ENCODE measurements at regions not wholly inside any gene's neighbourhood (a gene's known extent, or its start where the extent isn't known, plus 50 kb on each side); places are given as distances from the start of the nearest gene placed in this dataset.
A peak's percentile ranks its signal among the peaks of the same experiment; 100 is the strongest.

DNA sequence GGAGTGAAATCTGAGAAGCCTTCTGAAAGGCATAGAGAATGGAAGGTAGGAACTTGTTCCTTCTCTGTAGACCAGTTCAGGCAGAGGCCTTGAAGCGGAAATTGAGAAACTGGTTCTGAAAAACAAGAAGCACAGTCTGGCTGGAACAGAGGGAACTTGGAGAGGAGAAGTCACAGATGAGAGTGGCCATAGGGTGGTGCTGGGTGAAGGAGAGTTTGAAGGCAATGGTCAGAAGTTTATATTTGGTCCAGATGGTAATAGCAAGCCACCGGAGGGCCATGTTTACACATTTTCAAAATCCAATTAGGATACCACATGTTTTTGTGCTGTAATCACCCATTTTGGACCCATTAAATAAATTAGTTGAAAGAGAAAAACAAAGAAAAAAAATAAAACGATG is 692.5 kb downstream of the INHBA start:
- Histone ChIP-seq H3K9me3 (replicated peaks; ENCODE audit: control insufficient read depth, low read depth, low read length) (no peaks in the 10 kb centered on the region), H3K4me3 (ENCODE audit: low read length) (no peak overlapping the region), H3K36me3 (ENCODE audit: control insufficient read depth, insufficient read depth, low read length) (no peaks in the 10 kb centered on the region), H3K4me1 (ENCODE audit: control insufficient read depth, insufficient read depth, low read length) (peaks cover 12% of the 10 kb centered on the region), H3K27me3 (ENCODE audit: control insufficient read depth, insufficient read depth, low read length) (no peaks in the 10 kb centered on the region), H3K27ac (ENCODE audit: low read length) (no peak overlapping the region)
- WGBS (ENCODE audit: insufficient coverage) = 87% methylated on average over 1 of the region's 3 CpGs
- peak; percentile 60 for DNase-seq

DNA sequence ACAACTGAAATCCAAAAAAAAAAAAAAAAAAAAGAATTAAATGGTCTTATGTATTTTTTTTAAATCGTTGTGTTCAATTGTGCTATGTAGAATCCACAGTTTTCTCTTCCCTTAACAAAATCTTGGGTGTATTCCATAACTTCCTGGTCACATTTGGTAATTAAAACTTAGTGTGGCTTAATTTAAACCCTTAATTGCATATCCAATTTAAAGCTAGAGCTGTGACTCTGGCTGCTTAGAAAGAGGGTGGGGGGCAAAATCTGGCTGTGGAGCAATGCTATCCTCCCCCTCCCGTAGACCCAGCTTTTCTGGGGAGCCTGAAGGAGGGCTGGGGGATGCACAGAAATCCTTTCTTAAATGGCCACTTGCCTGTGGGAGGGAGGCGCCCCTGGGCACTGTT is 695.1 kb downstream of the INHBA start:
- H3K4me3 ChIP-seq (ENCODE audit: low read length) = no peak overlapping the region
- H3K27ac ChIP-seq (ENCODE audit: low read length) = no peak overlapping the region
- H3K27me3 ChIP-seq (ENCODE audit: control insufficient read depth, insufficient read depth, low read length) = no peaks in the 10 kb centered on the region
- no CpG with 5 or more reads among the region's 3 CpGs for WGBS (ENCODE audit: insufficient coverage)
- no peaks in the 10 kb centered on the region for H3K9me3 ChIP-seq (replicated peaks; ENCODE audit: control insufficient read depth, low read depth, low read length)
- H3K36me3 ChIP-seq (ENCODE audit: control insufficient read depth, insufficient read depth, low read length) = no peaks in the 10 kb centered on the region
- no peak for DNase-seq
- peaks cover 12% of the 10 kb centered on the region for H3K4me1 ChIP-seq (ENCODE audit: control insufficient read depth, insufficient read depth, low read length)

DNA sequence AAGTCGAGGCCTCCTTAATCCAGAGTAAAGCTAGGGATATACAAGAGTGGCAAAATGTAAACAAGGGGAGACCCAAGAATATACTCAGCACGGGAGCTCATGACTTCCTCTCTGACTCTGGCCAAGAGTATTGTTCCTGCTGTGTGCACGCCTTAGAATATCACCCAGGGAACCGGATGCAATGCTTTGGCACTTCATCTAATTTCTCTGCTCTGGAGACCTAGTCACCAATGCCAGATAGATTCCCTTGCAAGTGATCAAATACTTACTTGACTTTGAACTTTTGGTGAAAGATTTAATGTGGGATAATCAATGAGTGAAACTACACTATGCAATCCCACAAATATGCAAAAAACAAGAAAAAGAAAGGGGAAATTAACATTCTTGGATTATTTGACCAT is 695.5 kb downstream of the INHBA start:
- 21% methylated on average over 2 of the region's 4 CpGs for WGBS (ENCODE audit: insufficient coverage)
- H3K27ac ChIP-seq (ENCODE audit: low read length) = peak overlapping the region; percentile 53

DNA sequence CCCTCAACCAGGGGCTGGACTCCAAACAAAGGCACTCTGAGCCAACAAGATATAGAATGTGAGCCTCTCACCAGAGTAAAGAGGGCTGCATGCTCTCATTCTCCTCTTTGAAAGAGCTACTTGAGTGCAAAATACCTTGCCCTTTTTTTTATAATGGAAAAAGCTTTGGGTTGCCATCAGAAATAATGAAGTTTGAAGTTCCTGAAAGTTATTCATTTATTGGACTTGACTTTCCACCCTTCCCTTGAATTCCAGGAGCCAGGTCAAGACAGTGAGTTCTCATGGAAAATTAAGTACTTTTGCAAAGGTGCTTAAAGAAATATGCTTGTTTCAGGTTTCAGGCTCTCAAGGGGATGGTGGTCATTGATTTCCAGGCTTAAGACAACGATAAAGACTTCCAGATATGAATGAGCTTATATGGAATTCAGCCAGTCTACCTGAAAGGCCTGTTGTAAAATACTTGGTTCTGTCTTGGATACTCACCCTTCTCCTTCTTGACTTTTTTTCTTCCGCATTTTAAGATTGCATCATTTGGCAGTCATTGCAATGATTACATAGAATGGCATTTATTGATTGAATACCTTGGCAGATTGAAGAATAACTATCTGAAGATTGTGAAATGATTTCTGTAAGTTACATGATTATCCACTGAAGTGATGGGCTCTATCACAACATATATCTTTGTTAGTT is 696.4 kb downstream of the INHBA start:
- WGBS (ENCODE audit: insufficient coverage) = no CpG with 5 or more reads among the region's 2 CpGs
- DNase-seq = peak; percentile 90
- peak overlapping the region; percentile 37 for H3K27ac ChIP-seq (ENCODE audit: low read length)
- H3K4me1 ChIP-seq (ENCODE audit: control insufficient read depth, insufficient read depth, low read length) = peaks cover 8% of the 10 kb centered on the region
- no peaks in the 10 kb centered on the region for H3K9me3 ChIP-seq (replicated peaks; ENCODE audit: control insufficient read depth, low read depth, low read length)
- H3K4me3 ChIP-seq (ENCODE audit: low read length) = no peak overlapping the region
- no peaks in the 10 kb centered on the region for H3K27me3 ChIP-seq (ENCODE audit: control insufficient read depth, insufficient read depth, low read length)
- no peaks in the 10 kb centered on the region for H3K36me3 ChIP-seq (ENCODE audit: control insufficient read depth, insufficient read depth, low read length)

More for the DNA sequence above, 695.5 kb downstream of the INHBA start:
- Histone ChIP-seq H3K27me3 (ENCODE audit: control insufficient read depth, insufficient read depth, low read length) (no peaks in the 10 kb centered on the region), H3K9me3 (replicated peaks; ENCODE audit: control insufficient read depth, low read depth, low read length) (no peaks in the 10 kb centered on the region), H3K4me1 (ENCODE audit: control insufficient read depth, insufficient read depth, low read length) (peaks cover 12% of the 10 kb centered on the region), H3K36me3 (ENCODE audit: control insufficient read depth, insufficient read depth, low read length) (no peaks in the 10 kb centered on the region), H3K4me3 (ENCODE audit: low read length) (no peak overlapping the region)
- peak; percentile 68 for DNase-seq

DNA sequence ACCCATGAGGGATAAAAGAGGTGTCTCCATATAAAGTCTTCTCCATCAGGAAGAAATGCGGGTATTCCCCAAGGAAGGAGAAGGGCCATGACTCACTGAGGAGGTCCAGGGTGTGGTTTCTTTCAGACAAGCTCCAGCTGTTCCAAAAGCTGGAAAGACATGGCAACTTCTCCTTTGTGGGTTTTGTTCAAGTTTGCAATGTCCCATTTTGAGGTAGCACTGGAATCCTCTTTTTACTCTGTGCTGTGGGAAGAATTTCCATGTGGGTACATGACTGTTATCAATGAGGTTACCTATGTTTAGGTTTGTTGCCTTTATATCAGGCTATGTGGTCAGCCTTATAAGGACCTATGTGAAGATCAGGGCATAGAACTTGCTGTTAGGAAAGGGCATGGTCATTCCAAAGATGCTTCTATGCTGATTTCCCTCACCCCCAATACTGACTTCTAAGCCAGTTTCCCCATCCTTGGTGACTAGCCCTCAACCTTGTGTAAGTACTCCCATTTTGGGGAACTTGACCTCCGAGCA is 697.5 kb downstream of the INHBA start:
- H3K27ac ChIP-seq (ENCODE audit: low read length) = peak overlapping the region; percentile 37
- 83% methylated on average over 1 of the region's 2 CpGs for WGBS (ENCODE audit: insufficient coverage)
- no peaks in the 10 kb centered on the region for H3K27me3 ChIP-seq (ENCODE audit: control insufficient read depth, insufficient read depth, low read length)
- no peaks in the 10 kb centered on the region for H3K9me3 ChIP-seq (replicated peaks; ENCODE audit: control insufficient read depth, low read depth, low read length)
- H3K36me3 ChIP-seq (ENCODE audit: control insufficient read depth, insufficient read depth, low read length) = no peaks in the 10 kb centered on the region
- H3K4me1 ChIP-seq (ENCODE audit: control insufficient read depth, insufficient read depth, low read length) = peaks cover 4% of the 10 kb centered on the region
- DNase-seq = no peak
- H3K4me3 ChIP-seq (ENCODE audit: low read length) = no peak overlapping the region

DNA sequence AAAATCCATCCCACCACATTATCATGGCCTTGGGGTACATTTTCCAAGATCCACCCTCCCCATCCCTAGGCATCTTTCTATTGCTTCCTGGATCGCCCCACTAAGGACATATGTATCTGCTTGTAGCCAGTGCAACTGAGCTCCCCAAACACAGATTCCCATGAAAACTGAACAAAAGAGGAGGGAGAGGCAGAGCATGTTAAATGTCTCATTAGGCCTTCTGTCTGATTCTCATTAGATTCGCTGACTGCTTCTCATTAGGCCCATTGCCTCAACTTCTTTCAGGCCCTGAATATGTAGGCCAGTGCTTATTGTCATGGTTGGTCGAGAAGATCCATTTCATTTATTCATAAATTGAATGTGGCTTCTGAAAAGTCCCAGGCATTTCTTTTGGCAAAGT is 698.9 kb downstream of the INHBA start:
- Histone ChIP-seq H3K27ac (ENCODE audit: low read length) (no peak overlapping the region), H3K36me3 (ENCODE audit: control insufficient read depth, insufficient read depth, low read length) (no peaks in the 10 kb centered on the region), H3K27me3 (ENCODE audit: control insufficient read depth, insufficient read depth, low read length) (no peaks in the 10 kb centered on the region), H3K9me3 (replicated peaks; ENCODE audit: control insufficient read depth, low read depth, low read length) (no peaks in the 10 kb centered on the region), H3K4me3 (ENCODE audit: low read length) (no peak overlapping the region), H3K4me1 (ENCODE audit: control insufficient read depth, insufficient read depth, low read length) (peaks cover 3% of the 10 kb centered on the region)
- WGBS (ENCODE audit: insufficient coverage) = no CpG with 5 or more reads among the region's 3 CpGs
- no peak for DNase-seq

DNA sequence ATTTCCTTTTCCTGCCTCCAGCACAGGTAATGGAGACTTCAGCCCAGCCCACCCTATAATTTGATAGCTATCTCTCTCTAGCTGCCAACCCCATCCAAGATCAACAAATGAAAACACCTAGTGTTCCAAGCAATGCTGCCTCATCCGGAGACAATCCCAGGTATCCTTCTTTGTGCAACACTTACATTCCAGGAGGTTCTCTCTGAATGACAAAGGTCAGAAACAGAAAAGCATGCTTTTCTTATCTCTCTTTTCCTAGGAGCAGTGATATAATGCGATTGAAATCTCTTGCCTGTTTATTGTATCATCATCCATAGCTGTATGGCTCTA is 699.3 kb downstream of the INHBA start:
- Histone ChIP-seq H3K4me1 (ENCODE audit: control insufficient read depth, insufficient read depth, low read length) (peaks cover 3% of the 10 kb centered on the region), H3K36me3 (ENCODE audit: control insufficient read depth, insufficient read depth, low read length) (no peaks in the 10 kb centered on the region), H3K9me3 (replicated peaks; ENCODE audit: control insufficient read depth, low read depth, low read length) (no peaks in the 10 kb centered on the region), H3K27ac (ENCODE audit: low read length) (no peak overlapping the region), H3K4me3 (ENCODE audit: low read length) (no peak overlapping the region), H3K27me3 (ENCODE audit: control insufficient read depth, insufficient read depth, low read length) (no peaks in the 10 kb centered on the region)
- no peak for DNase-seq
- 100% methylated on average over 1 of the region's 2 CpGs for WGBS (ENCODE audit: insufficient coverage)

DNA sequence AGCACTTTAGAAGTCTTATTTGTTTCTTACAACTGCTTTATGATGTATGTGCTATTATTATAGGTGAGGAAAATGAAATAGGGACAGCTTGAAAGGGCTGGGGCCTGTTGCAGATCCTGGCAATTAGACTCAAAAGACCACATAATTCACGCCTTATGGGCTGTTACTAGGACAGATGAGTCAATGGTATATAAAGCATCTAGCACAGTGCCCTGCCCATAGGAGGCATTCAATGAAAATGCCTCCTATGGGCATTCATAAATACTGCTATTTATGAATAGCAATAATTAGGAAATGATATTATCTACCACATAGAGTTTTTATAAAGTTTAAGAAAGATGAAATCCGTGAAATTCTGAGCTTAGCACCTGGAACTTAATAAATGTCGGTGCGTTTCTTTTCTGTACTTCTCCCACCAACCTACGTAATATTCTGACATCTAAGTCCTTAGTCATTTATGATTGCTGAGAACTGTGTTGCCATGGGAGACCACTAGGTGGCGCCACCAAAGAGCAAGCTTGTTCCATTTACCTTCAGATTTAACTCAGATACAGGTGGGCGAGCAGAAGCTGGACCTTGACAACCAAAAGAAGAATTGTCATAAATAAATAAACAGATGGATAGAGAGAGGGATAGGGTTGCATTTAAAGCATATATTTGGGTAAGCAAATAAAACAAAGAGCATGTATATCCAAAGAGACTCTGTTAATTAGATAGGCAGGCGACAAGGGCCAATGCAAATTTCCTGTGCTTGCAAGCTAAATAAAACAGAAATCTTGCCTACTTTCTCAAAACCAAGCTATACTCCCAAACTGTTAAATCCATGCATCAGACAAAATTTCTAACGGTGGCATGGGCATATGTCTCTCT is 699.9 kb downstream of the INHBA start:
- 96% methylated on average over 2 of the region's 9 CpGs for WGBS (ENCODE audit: insufficient coverage)
- Histone ChIP-seq H3K9me3 (replicated peaks; ENCODE audit: control insufficient read depth, low read depth, low read length) (no peaks in the 10 kb centered on the region), H3K4me3 (ENCODE audit: low read length) (no peak overlapping the region), H3K36me3 (ENCODE audit: control insufficient read depth, insufficient read depth, low read length) (no peaks in the 10 kb centered on the region), H3K27ac (ENCODE audit: low read length) (no peak overlapping the region), H3K27me3 (ENCODE audit: control insufficient read depth, insufficient read depth, low read length) (no peaks in the 10 kb centered on the region), H3K4me1 (ENCODE audit: control insufficient read depth, insufficient read depth, low read length) (peaks cover 3% of the 10 kb centered on the region)
- DNase-seq = no peak

DNA sequence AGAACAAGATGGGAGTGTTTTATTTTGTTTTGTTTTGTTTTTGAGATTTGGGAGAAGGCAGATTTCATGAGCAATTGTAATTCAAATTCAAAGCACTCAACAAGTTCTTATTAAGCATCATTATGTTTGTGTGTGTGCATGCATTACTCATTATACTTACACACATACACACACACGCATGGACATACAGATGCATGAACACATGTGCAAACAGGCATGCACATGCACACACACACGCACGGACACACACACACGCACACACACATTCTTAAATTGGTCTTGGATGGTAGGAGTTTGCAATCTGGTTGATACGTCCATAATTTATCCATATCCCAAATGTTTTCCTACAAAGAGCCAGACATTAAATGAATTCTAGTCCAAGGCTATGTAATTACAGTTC is 702.8 kb downstream of the INHBA start:
- no CpG with 5 or more reads among the region's 5 CpGs for WGBS (ENCODE audit: insufficient coverage)
- Histone ChIP-seq H3K36me3 (ENCODE audit: control insufficient read depth, insufficient read depth, low read length) (no peaks in the 10 kb centered on the region), H3K27me3 (ENCODE audit: control insufficient read depth, insufficient read depth, low read length) (no peaks in the 10 kb centered on the region), H3K27ac (ENCODE audit: low read length) (no peak overlapping the region), H3K9me3 (replicated peaks; ENCODE audit: control insufficient read depth, low read depth, low read length) (no peaks in the 10 kb centered on the region), H3K4me3 (ENCODE audit: low read length) (no peak overlapping the region), H3K4me1 (ENCODE audit: control insufficient read depth, insufficient read depth, low read length) (peaks cover 13% of the 10 kb centered on the region)
- no peak for DNase-seq

DNA sequence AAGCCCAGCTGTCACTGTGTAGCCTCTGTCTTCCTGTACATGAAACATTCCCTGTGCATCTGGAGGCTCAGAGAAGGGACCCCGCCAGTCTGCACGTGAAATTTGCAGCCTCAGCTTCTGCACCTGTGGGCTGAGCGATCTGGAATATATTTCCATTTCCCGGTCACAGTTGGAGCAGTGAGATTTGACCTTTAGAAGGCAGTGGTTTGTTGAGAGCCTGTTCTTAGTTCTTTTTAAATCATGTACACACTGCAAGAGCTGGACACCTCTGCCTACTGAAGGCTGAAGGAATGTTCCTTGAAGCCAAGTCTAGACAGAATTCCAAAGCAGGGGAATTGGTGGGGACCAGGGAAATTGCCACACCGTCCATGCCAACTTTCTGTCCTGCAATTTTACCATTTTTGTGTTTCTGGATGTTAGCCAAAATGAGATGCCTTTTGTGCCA is 706.6 kb downstream of the INHBA start:
- Histone ChIP-seq H3K27ac (ENCODE audit: low read length) (peak overlapping the region; percentile 33), H3K9me3 (replicated peaks; ENCODE audit: control insufficient read depth, low read depth, low read length) (no peaks in the 10 kb centered on the region), H3K4me3 (ENCODE audit: low read length) (no peak overlapping the region), H3K27me3 (ENCODE audit: control insufficient read depth, insufficient read depth, low read length) (no peaks in the 10 kb centered on the region), H3K4me1 (ENCODE audit: control insufficient read depth, insufficient read depth, low read length) (peaks cover 13% of the 10 kb centered on the region), H3K36me3 (ENCODE audit: control insufficient read depth, insufficient read depth, low read length) (no peaks in the 10 kb centered on the region)
- peak; percentile 87 for DNase-seq
- WGBS (ENCODE audit: insufficient coverage) = 9% methylated on average over 4 of the region's 5 CpGs

Measured in muscle of leg (tissue), 3 donors.